Astrocyte of the cerebellum (primary cell): ENCODE measurements at regions not wholly inside any gene's neighbourhood (a gene's known extent, or its start where the extent isn't known, plus 50 kb on each side); places are given as distances from the start of the nearest gene placed in this dataset.

ENCODE experiments used
- DNase-seq: peaks from one replicate; pipeline ENCODE4 v3.0.0-alpha.2; 2011; ENCODE audit warnings: low read depth
- H3K4me3 ChIP-seq: 2 replicates; pipeline ENCODE4 v1.5.1; 2011; ENCODE audit warnings: mild to moderate bottlenecking, low read depth, low read length, moderate library complexity
- in situ Hi-C: cut with HindIII; loops from 2 replicates; pipeline ENCODE4 v1.10.0; 2017; ENCODE audit warnings: low sequenced_read_pairs
- TF ChIP-seq, protein P1 (sequence below): IDR thresholded peaks from 2 replicates; pipeline ENCODE4 v1.5.1; 2012; ENCODE audit warnings: low read length, low read depth, moderate library complexity, mild to moderate bottlenecking; ENCODE audit errors: missing control alignments

DNA sequence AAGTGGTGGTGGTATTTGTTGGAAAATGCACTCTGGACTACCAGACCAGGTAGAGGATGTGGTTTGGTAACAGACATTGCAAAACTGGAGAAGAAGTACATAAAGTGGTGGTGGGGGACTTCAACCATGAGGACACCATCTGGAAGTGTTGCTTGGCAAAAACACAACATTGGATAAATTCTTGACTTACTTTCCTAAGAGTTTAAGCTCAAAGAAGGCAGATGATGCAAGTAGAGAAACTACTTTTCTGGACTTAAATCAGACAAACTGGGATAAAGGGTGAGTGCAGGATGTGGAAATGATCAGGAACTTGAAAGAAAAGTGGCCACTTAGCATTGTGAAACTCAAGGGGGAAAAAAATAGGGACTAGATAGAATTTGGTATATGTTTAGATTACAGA, 487.4 kb downstream of the ZEB2 start:
- in situ Hi-C loops = no loop called here
- TF ChIP-seq, protein P1, sequence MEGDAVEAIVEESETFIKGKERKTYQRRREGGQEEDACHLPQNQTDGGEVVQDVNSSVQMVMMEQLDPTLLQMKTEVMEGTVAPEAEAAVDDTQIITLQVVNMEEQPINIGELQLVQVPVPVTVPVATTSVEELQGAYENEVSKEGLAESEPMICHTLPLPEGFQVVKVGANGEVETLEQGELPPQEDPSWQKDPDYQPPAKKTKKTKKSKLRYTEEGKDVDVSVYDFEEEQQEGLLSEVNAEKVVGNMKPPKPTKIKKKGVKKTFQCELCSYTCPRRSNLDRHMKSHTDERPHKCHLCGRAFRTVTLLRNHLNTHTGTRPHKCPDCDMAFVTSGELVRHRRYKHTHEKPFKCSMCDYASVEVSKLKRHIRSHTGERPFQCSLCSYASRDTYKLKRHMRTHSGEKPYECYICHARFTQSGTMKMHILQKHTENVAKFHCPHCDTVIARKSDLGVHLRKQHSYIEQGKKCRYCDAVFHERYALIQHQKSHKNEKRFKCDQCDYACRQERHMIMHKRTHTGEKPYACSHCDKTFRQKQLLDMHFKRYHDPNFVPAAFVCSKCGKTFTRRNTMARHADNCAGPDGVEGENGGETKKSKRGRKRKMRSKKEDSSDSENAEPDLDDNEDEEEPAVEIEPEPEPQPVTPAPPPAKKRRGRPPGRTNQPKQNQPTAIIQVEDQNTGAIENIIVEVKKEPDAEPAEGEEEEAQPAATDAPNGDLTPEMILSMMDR = no peak
- no peak for DNase-seq
- H3K4me3 ChIP-seq = no peak overlapping the region

- in situ Hi-C loops = no loop called here
- TF ChIP-seq, protein P1 = no peak
These were observed 489.1 kb downstream of the ZEB2 start for GRCh38 chr2:144030791-144031190.

GRCh38 chr2:144027593-144027992, 492.3 kb downstream of the ZEB2 start:
- TF ChIP-seq, protein P1 = no peak
- in situ Hi-C loops = no loop called here
- DNase-seq = no peak
- H3K4me3 ChIP-seq = no peak overlapping the region

More at GRCh38 chr2:144030791-144031190, 489.1 kb downstream of the ZEB2 start:
- no peak overlapping the region for H3K4me3 ChIP-seq
- DNase-seq = no peak

GRCh38 chr2:144026753-144027152, 493.2 kb downstream of the ZEB2 start:
- in situ Hi-C loops = no loop called here
- TF ChIP-seq, protein P1 = no peak
- no peak overlapping the region for H3K4me3 ChIP-seq
- DNase-seq = no peak

DNA sequence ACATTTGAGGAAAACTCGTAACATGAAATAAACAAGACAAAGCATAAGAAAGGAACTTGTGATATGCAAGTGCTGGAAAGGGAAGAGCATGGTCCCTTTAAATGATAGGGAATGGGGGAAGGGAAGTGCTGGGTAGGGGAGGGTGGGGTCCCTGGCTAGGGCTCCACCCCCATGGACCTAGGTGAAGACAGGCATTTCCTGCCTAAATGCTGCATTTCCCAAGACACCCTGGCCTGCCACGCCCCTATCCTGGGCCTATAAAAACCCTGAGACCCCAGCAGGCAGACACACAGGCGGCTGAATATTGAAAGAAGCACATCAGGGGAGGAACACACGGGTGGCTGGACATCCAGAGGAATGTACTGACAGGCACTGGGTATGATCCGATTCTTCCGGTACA, 499.9 kb downstream of the ZEB2 start:
- in situ Hi-C loops = no loop called here
- no peak for DNase-seq
- TF ChIP-seq, protein P1 = no peak
- no peak overlapping the region for H3K4me3 ChIP-seq

- no peak overlapping the region for H3K4me3 ChIP-seq
- TF ChIP-seq, protein P1 = no peak
- no peak for DNase-seq
- in situ Hi-C loops = no loop called here
These were observed 504.2 kb downstream of the ZEB2 start for GRCh38 chr2:144015655-144016245.

GRCh38 chr2:144015036-144015435, 504.9 kb downstream of the ZEB2 start:
- in situ Hi-C loops = no loop called here
- DNase-seq = no peak
- TF ChIP-seq, protein P1 = no peak
- H3K4me3 ChIP-seq = no peak overlapping the region
